ENCODE measurements at regions not wholly inside any gene's neighbourhood (a gene's known extent, or its start where the extent isn't known, plus 50 kb on each side); places are given as distances from the start of the nearest gene placed in this dataset.
"Not testable (repeated sequence)": the region's sequence is repeated elsewhere in the genome, so short reads cannot be mapped to it uniquely, and the experiment has no call there.

DNA sequence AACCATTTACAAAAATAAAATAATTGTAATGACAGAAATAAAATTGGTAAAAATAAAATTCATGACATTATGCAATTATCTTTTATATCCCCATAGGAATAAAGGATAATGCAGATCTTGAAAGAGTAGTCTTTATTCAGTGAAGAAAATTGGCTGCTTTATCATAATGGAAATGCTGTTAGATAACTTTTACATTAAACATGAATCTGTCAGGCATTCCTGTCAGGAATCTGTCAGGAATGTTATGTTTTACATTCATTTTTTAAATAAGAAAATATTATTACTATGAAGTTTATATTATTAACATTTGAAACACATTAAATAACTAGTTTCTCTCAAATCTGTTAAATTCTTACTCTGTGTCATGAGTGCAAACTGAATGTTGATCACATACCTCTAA is 1024.7 kb upstream of the TMEFF2 start:
- in situ Hi-C loops (cut with MboI; ENCODE audit: low sequenced_read_pairs in 4 of 4) (no loop called here), intact Hi-C loops (cut with DNase I; ENCODE audit: low total_unique reads) (no loop called here)
- no peak for TF ChIP-seq POLR2A (IDR thresholded peaks at IDR 0.05)
- TF ChIP-seq, protein P1, sequence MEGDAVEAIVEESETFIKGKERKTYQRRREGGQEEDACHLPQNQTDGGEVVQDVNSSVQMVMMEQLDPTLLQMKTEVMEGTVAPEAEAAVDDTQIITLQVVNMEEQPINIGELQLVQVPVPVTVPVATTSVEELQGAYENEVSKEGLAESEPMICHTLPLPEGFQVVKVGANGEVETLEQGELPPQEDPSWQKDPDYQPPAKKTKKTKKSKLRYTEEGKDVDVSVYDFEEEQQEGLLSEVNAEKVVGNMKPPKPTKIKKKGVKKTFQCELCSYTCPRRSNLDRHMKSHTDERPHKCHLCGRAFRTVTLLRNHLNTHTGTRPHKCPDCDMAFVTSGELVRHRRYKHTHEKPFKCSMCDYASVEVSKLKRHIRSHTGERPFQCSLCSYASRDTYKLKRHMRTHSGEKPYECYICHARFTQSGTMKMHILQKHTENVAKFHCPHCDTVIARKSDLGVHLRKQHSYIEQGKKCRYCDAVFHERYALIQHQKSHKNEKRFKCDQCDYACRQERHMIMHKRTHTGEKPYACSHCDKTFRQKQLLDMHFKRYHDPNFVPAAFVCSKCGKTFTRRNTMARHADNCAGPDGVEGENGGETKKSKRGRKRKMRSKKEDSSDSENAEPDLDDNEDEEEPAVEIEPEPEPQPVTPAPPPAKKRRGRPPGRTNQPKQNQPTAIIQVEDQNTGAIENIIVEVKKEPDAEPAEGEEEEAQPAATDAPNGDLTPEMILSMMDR (IDR thresholded peaks at IDR 0.05 in 4 of 5, conservative IDR thresholded peaks at IDR 0.05 in 1 of 5): no peak
- Histone ChIP-seq H3K9me3 (no peaks in the 10 kb centered on the region), H3K4me3 (no peak overlapping the region), H3K4me1 (no peaks in the 10 kb centered on the region), H3K36me3 (no peaks in the 10 kb centered on the region), H3K27me3 (no peaks in the 10 kb centered on the region), H3K27ac (no peak overlapping the region)
- ATAC-seq (no peak), DNase-seq (no peak)

DNA sequence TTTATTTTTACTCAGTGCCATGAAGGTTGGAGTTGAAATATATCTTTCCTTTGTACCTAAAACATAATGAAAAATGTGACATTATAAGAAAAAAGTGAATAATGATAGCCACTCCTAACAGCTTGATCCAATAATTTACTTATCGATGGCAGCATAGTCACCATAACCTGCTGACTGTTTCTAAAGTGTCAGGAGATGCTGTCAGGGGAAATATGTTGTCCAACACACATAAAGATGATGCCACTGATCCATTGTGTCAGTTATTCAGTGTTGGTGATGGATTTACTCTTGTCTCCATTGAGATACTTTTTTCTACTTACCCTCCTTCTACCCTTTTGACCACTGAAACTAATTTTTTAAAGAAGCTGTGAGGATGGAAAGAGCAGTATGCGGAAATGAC is 1006.9 kb upstream of the TMEFF2 start:
- TF ChIP-seq, protein P1 (IDR thresholded peaks at IDR 0.05 in 4 of 5, conservative IDR thresholded peaks at IDR 0.05 in 1 of 5): no peak
- TF ChIP-seq POLR2A (IDR thresholded peaks at IDR 0.05): no peak
- DNase-seq: no peak
- Histone ChIP-seq H3K36me3 (no peaks in the 10 kb centered on the region), H3K4me3 (no peak overlapping the region), H3K27me3 (no peaks in the 10 kb centered on the region), H3K9me3 (no peaks in the 10 kb centered on the region), H3K4me1 (no peaks in the 10 kb centered on the region), H3K27ac (no peak overlapping the region)
- ATAC-seq: no peak
- in situ Hi-C loops (cut with MboI; ENCODE audit: low sequenced_read_pairs in 4 of 4): no loop called here
- intact Hi-C loops (cut with DNase I; ENCODE audit: low total_unique reads): no loop called here

DNA sequence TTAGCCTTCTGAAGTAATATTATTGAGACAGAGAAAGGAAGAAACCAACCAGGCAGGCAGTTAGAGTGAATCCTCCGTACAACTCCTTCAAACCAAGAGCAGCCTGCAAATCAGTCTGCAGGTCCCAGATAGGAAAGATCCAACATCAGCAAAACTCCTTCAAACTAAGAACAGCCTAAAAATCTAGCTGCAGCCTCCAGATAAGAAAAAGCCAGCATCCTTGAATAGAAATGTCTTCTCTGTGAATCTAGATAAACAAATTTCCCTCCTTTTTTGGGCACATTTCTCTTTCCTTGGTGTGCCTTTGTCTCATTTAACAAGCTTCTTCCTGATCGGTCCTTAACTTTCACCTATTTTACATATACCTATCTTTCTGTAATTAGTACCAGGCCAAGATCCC is 1004.6 kb upstream of the TMEFF2 start:
- ATAC-seq (no peak), DNase-seq (no peak)
- H3K4me3 ChIP-seq: no peak overlapping the region
- in situ Hi-C loops (cut with MboI; ENCODE audit: low sequenced_read_pairs in 4 of 4) (no loop called here), intact Hi-C loops (cut with DNase I; ENCODE audit: low total_unique reads) (no loop called here)
- TF ChIP-seq, protein P1 (IDR thresholded peaks at IDR 0.05 in 4 of 5, conservative IDR thresholded peaks at IDR 0.05 in 1 of 5): no peak
- TF ChIP-seq POLR2A (IDR thresholded peaks at IDR 0.05): no peak
- H3K4me1 ChIP-seq: no peaks in the 10 kb centered on the region
- H3K27ac ChIP-seq: no peak overlapping the region
- H3K9me3 ChIP-seq: no peaks in the 10 kb centered on the region
- H3K36me3 ChIP-seq: no peaks in the 10 kb centered on the region
- no peaks in the 10 kb centered on the region for H3K27me3 ChIP-seq

DNA sequence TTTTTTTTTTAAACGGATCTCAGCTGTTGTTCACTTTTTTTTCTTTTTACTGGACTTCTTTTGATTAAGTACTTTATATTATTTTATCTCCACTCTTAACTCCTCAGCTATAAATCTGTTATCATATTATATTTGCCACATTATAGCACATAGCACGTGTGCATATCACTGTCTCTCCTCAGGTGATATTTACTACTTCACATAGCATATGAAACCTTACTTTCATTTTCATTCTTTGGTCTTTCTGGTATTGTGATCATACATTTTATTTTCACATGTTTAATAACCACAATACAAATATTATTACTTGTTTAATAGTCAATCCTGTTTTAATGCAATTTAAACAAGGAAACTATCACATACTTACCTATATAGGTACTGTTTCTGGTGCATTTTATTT is 993.1 kb upstream of the TMEFF2 start:
- H3K4me1 ChIP-seq: no peaks in the 10 kb centered on the region
- intact Hi-C loops (cut with DNase I; ENCODE audit: low total_unique reads) (no loop called here), in situ Hi-C loops (cut with MboI; ENCODE audit: low sequenced_read_pairs in 4 of 4) (no loop called here)
- H3K4me3 ChIP-seq: peak overlapping the region in 1 of 4 donors; percentile 12
- DNase-seq (no peak), ATAC-seq (no peak)
- no peaks in the 10 kb centered on the region for H3K9me3 ChIP-seq
- no peak for TF ChIP-seq POLR2A (IDR thresholded peaks at IDR 0.05)
- TF ChIP-seq, protein P1 (IDR thresholded peaks at IDR 0.05 in 4 of 5, conservative IDR thresholded peaks at IDR 0.05 in 1 of 5): no peak
- no peaks in the 10 kb centered on the region for H3K36me3 ChIP-seq
- H3K27ac ChIP-seq: no peak overlapping the region
- H3K27me3 ChIP-seq: no peaks in the 10 kb centered on the region

DNA sequence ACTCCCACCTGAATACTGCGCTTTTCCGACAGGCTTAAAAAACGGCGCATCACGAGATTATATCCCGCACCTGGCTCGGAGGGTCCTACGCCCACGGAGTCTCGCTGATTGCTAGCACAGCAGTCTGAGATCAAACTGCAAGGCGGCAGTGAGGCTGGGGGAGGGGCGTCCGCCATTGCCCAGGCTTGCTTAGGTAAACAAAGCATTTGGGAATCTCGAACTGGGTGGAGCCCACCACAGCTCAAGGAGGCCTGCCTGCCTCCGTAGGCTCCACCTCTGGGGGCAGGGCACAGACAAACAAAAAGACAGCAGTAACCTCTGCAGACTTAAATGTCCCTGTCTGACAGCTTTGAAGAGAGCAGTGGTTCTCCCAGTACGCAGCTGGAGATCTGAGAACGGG is 976.2 kb upstream of the TMEFF2 start:
- intact Hi-C loops (cut with DNase I; ENCODE audit: low total_unique reads): not testable (repeated sequence)

More for the DNA sequence above, 976.2 kb upstream of the TMEFF2 start:
- H3K4me1 ChIP-seq; ATAC-seq; in situ Hi-C loops (cut with MboI; ENCODE audit: low sequenced_read_pairs in 4 of 4); DNase-seq; H3K36me3 ChIP-seq; H3K9me3 ChIP-seq; H3K27me3 ChIP-seq; H3K27ac ChIP-seq; H3K4me3 ChIP-seq: not testable (repeated sequence)
